Spleen (tissue), 11 donors: ENCODE measurements at regions not wholly inside any gene's neighbourhood (a gene's known extent, or its start where the extent isn't known, plus 50 kb on each side); places are given as distances from the start of the nearest gene placed in this dataset.

Source experiments
- DNase-seq: peaks from one replicate; pipeline ENCODE4 v3.0.0-alpha.2; 2020
- H3K27ac ChIP-seq, 8 donors: fragments of 200-600 bp; sonication (generic) in 7 of 8; 1 replicate in 4 of 8; 2 replicates in 4 of 8; pipeline versions ENCODE4 v1.5.0 to v1.8.0; 2016 to 2021; ENCODE audit warnings: inconsistent platforms in 4 of 8, mild to moderate bottlenecking in 4 of 8, moderate library complexity in 1 of 8
- H3K27me3 ChIP-seq, 7 donors: fragments of 200-600 bp; sonication (generic) in 6 of 7; replicated peaks in 1 of 7; 1 replicate in 4 of 7; 2 replicates in 3 of 7; pipeline versions ENCODE4 v1.5.0 to v1.8.0; 2016 to 2021; ENCODE audit warnings: inconsistent platforms in 3 of 7, mild to moderate bottlenecking in 1 of 7
- H3K36me3 ChIP-seq, 6 donors: fragments of 200-600 bp; sonication (generic) in 5 of 6; 1 replicate in 4 of 6; 2 replicates in 2 of 6; pipeline versions ENCODE4 v1.5.0 to v1.8.0; 2016 to 2021; ENCODE audit warnings: inconsistent platforms in 2 of 6
- H3K4me1 ChIP-seq, 6 donors: fragments of 200-600 bp; sonication (generic) in 5 of 6; 1 replicate in 3 of 6; 2 replicates in 3 of 6; pipeline versions ENCODE4 v1.5.0 to v1.8.0; 2016 to 2021; ENCODE audit warnings: inconsistent platforms in 3 of 6
- H3K4me3 ChIP-seq, 8 donors: fragments of 200-600 bp; sonication (generic) in 7 of 8; 1 replicate in 4 of 8; 2 replicates in 4 of 8; pipeline versions ENCODE4 v1.5.0 to v1.8.0; 2016 to 2021; ENCODE audit warnings: inconsistent platforms in 4 of 8, mild to moderate bottlenecking in 4 of 8, moderate library complexity in 2 of 8
- H3K9me3 ChIP-seq, 8 donors: fragments of 200-600 bp; sonication (generic) in 7 of 8; 1 replicate in 4 of 8; 2 replicates in 4 of 8; pipeline versions ENCODE4 v1.5.0 to v1.8.0; 2016 to 2021; ENCODE audit warnings: inconsistent platforms in 4 of 8
- CTCF ChIP-seq, 11 experiments: fragments of 200-600 bp in 7 of 11; fragments of 450-650 bp in 4 of 11; sonication (generic) in 4 of 11; IDR thresholded peaks in 8 of 11; conservative IDR thresholded peaks in 3 of 11; 1 replicate in 7 of 11; 2 replicates in 4 of 11; pipeline versions ENCODE4 v1.4.0 to v1.8.0; 2016 to 2021; ENCODE audit warnings: antibody characterized with exemption in 11 of 11, inconsistent platforms in 4 of 11, mild to moderate bottlenecking in 1 of 11
- POLR2A ChIP-seq, 3 donors: fragments of 450-650 bp; IDR thresholded peaks; one replicate each; pipeline ENCODE4 v1.5.1; 2017; ENCODE audit warnings: antibody characterized with exemption in 3 of 3, mild to moderate bottlenecking in 1 of 3
- POLR2AphosphoS5 ChIP-seq, 3 donors: sonication (generic); formaldehyde crosslinking; IDR thresholded peaks; one replicate each; pipeline ENCODE4 v1.5.1; 2017; ENCODE audit warnings: antibody characterized with exemption in 3 of 3
- WGBS, 5 donors: extraction: QIAGEN DNeasy Blood & Tissue Kit in 3 of 5; methylation state at CpG; one replicate each; pipeline versions ENCODE4 v1.1.5 to v1.1.7; 2013 to 2018; 5-methylcytosine and 5-hydroxymethylcytosine counted together
- intact Hi-C: fragments of 100-400 bp; cut with DNase I; formaldehyde crosslinking; loops from one replicate; pipeline ENCODE4 v1.15.0; 2023; ENCODE audit warnings: low total_unique reads
- donor health status: healthy with polysubstance abuse.
- donor health status: DM: no; HTN: no; CAD: no; lungs with moderate emphysema.
- donor health status: DM: no; HTN: no; CAD: no.
- donor health status: Bipolar disorder and iron deficiency.
- donor health status: healthy.
- donor health status: DM: no; HTN: no; CAD: no.
- donor health status: DM: yes; HTN: yes; CAD: no.

DNA sequence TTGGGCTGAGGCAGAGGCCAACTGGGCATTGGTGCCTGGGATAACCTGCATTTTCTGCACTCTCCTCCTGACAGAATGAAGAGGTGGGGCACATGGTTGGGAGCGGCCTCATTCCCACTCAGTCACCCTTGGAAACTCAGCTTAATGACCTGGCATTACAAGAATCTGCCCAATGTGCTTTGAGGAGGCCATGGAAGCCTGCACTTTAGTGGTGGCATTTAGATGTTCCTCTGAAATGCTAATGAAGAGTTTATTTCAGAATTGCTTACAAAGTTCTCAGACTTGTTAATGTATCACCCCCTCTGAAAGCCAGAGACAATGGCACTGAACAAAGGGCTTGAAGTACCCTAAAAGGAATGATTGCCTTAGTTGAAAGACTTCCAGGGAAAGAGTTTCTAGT, 71.4 kb upstream of the PARP11 start:
- TF ChIP-seq POLR2A (IDR thresholded peaks at IDR 0.05) (no peak), POLR2AphosphoS5 (IDR thresholded peaks at IDR 0.05) (no peak), CTCF (IDR thresholded peaks at IDR 0.05 in 8 of 11, conservative IDR thresholded peaks at IDR 0.05 in 3 of 11) (no peak)
- H3K36me3 ChIP-seq, result no peaks in the 10 kb centered on the region
- H3K27ac ChIP-seq, result no peak overlapping the region
- H3K4me3 ChIP-seq, result no peak overlapping the region
- no peak for DNase-seq
- H3K9me3 ChIP-seq, result no peaks in the 10 kb centered on the region
- peaks cover 0 to 17% (median 0%) of the 10 kb centered on the region in 6 donors for H3K4me1 ChIP-seq
- H3K27me3 ChIP-seq, result no peaks in the 10 kb centered on the region
- WGBS, 5 donors, result 58 to 87% (median 76%) methylated on average over 1 of the region's 1 CpG
- intact Hi-C loops, result no loop called here

- no peaks in the 10 kb centered on the region for H3K36me3 ChIP-seq
- peaks cover 0 to 8% (median 0%) of the 10 kb centered on the region in 7 donors for H3K27me3 ChIP-seq
- no peak overlapping the region for H3K27ac ChIP-seq
- DNase-seq, result no peak
- H3K4me1 ChIP-seq, result peaks cover 0 to 5% (median 0%) of the 10 kb centered on the region in 6 donors
- H3K9me3 ChIP-seq, result no peaks in the 10 kb centered on the region
- intact Hi-C loops, result no loop called here
- H3K4me3 ChIP-seq, result no peak overlapping the region
- WGBS, 5 donors, result 58 to 93% (median 79%) methylated on average over 3 of the region's 3 CpGs
- TF ChIP-seq POLR2A (IDR thresholded peaks at IDR 0.05) (no peak), POLR2AphosphoS5 (IDR thresholded peaks at IDR 0.05) (no peak), CTCF (IDR thresholded peaks at IDR 0.05 in 8 of 11, conservative IDR thresholded peaks at IDR 0.05 in 3 of 11) (no peak)
These were observed 64.9 kb upstream of the PARP11 start for GRCh38 chr12:3938042-3938544.

DNA sequence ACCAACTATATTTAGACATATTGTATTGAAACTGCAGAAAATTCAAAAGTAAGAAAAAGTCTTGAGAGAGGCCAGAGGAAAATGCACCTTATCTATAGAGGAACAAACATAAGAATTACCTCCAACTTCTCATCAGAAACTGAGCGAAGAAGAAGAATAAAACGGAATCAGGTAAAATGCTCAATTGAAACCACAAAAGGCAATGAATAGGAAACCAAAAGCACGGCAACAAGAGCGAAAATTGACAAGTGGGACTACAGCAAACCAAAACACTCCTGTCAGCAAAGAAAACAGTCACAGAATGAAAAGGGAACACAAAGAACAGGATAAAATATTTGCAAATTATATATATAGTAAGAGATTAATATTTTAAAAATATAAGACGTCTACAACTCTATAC, 61.9 kb upstream of the PARP11 start:
- 25 to 43% (median 35%) methylated on average over 5 of the region's 5 CpGs for WGBS, 5 donors
- DNase-seq, result no peak
- peaks cover 0 to 5% (median 0%) of the 10 kb centered on the region in 6 donors for H3K4me1 ChIP-seq
- H3K4me3 ChIP-seq, result no peak overlapping the region
- intact Hi-C loops, result no loop called here
- no peaks in the 10 kb centered on the region for H3K9me3 ChIP-seq
- H3K27ac ChIP-seq, result no peak overlapping the region
- H3K36me3 ChIP-seq, result no peaks in the 10 kb centered on the region
- TF ChIP-seq POLR2AphosphoS5 (IDR thresholded peaks at IDR 0.05), result no peak
- no peak for TF ChIP-seq POLR2A (IDR thresholded peaks at IDR 0.05)
- TF ChIP-seq CTCF (IDR thresholded peaks at IDR 0.05 in 8 of 11, conservative IDR thresholded peaks at IDR 0.05 in 3 of 11), result no peak
- peaks cover 0 to 36% (median 8%) of the 10 kb centered on the region in 7 donors for H3K27me3 ChIP-seq

DNA sequence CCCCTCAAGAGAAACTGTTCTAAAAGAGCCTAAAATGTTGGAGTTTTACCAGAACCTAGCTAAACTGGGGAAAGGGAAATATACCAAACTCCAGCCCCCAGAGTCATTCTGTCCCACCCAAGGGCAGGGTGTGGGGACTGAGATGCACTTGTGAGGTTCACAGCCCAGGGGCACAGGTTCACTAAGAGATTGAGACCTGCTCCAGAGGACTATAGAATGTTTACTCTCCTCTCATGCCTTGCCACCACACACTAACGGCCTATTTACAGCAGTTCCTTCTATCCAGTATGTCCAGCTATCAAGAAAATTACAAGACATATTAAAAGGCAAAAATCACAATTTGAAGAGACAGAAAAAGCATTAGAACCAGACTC, 60.6 kb upstream of the PARP11 start:
- DNase-seq, result no peak
- Histone ChIP-seq H3K4me1 (peaks cover 0 to 5% (median 0%) of the 10 kb centered on the region in 6 donors), H3K9me3 (no peaks in the 10 kb centered on the region), H3K27ac (no peak overlapping the region), H3K27me3 (peaks cover 0 to 49% (median 12%) of the 10 kb centered on the region in 7 donors), H3K4me3 (no peak overlapping the region), H3K36me3 (no peaks in the 10 kb centered on the region)
- intact Hi-C loops, result no loop called here
- WGBS, 5 donors, result 37 to 61% (median 39%) methylated on average over 1 of the region's 1 CpG
- TF ChIP-seq POLR2AphosphoS5 (IDR thresholded peaks at IDR 0.05) (no peak), CTCF (IDR thresholded peaks at IDR 0.05 in 8 of 11, conservative IDR thresholded peaks at IDR 0.05 in 3 of 11) (no peak), POLR2A (IDR thresholded peaks at IDR 0.05) (no peak)
